ENCODE measurements at regions not wholly inside any gene's neighbourhood (a gene's known extent, or its start where the extent isn't known, plus 50 kb on each side); places are given as distances from the start of the nearest gene placed in this dataset.
"Not testable (repeated sequence)": the region's sequence is repeated elsewhere in the genome, so short reads cannot be mapped to it uniquely, and the experiment has no call there.

DNA sequence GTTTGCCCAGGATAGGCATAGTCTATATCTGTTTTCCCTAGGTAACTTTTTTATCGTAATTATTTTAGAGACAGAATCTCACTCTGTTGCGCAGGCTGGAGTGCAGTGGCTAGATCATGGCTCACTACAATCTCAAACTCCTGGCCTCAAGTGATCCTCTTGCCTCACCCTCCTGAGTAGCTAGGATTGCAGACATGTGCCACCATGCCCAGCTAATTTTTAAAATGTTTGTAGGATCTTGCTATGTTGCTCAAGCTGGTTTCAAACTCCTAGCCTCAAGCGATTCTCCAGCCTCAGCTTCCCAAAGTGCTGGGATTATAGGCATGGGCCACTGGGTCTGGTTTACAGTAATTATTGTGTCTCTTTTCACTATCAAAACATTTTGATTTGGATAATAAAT is 58.6 kb upstream of the SOX13 start:
- DNase-seq (ENCODE audit: low read depth), result no peak
- TF ChIP-seq CTCF (IDR thresholded peaks at IDR 0.05; ENCODE audit: insufficient read depth, low read length, poor library complexity, severe bottlenecking), result no peak
- Histone ChIP-seq H3K27me3 (ENCODE audit: control insufficient read depth, insufficient read depth, low read length) (no peaks in the 10 kb centered on the region), H3K4me3 (ENCODE audit: low read depth, low read length) (no peak overlapping the region), H3K36me3 (ENCODE audit: control insufficient read depth, insufficient read depth, low read length) (no peaks in the 10 kb centered on the region)

GRCh38 chr1:204014961-204015360 is 58.0 kb upstream of the SOX13 start:
- DNase-seq (ENCODE audit: low read depth); H3K4me3 ChIP-seq (ENCODE audit: low read depth, low read length); H3K36me3 ChIP-seq (ENCODE audit: control insufficient read depth, insufficient read depth, low read length); H3K27me3 ChIP-seq (ENCODE audit: control insufficient read depth, insufficient read depth, low read length): not testable (repeated sequence)

DNA sequence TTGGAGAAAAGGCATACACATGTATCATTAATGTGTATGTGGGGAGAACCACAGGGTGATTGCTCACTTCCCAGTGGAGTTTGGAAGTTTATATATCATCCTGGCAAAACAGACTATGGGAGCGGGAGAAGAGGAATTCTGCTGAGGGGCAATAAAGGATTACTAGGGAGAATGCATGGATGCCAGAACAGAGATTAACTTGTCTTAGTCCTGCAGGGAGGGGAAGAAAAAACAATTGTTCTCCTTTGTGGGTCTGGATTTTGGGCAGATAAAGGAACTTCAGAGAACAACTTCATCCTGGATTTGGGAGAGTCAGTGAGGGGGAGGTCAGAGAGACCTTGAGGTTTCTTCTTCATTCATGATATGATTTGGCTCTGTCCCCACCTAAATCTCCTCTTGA is 55.9 kb upstream of the SOX13 start:
- H3K4me3 ChIP-seq (ENCODE audit: low read depth, low read length), result no peak overlapping the region
- no peak for TF ChIP-seq CTCF (IDR thresholded peaks at IDR 0.05; ENCODE audit: insufficient read depth, low read length, poor library complexity, severe bottlenecking)
- DNase-seq (ENCODE audit: low read depth), result no peak
- H3K27me3 ChIP-seq (ENCODE audit: control insufficient read depth, insufficient read depth, low read length), result no peaks in the 10 kb centered on the region
- H3K36me3 ChIP-seq (ENCODE audit: control insufficient read depth, insufficient read depth, low read length), result no peaks in the 10 kb centered on the region

DNA sequence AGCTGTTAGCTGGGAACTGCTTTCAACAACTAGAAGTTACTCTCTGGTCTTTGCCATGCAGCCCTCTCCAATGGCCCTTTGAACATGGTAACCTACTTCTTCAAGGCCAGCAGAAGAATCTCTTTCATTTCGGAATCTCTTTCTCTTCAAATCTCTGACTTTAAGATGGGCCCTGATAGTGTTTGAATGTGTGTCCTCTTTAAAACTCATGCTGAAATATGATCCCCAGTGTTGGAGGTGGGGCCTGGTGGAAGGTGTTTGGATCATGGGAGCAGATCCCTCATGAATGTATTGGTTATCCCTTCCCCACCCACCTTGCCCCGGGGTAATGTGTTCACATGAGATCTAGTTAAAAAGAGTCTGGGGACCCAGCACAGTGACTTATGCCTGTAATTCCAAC is 54.5 kb upstream of the SOX13 start:
- Histone ChIP-seq H3K36me3 (ENCODE audit: control insufficient read depth, insufficient read depth, low read length) (no peaks in the 10 kb centered on the region), H3K4me3 (ENCODE audit: low read depth, low read length) (no peak overlapping the region), H3K27me3 (ENCODE audit: control insufficient read depth, insufficient read depth, low read length) (no peaks in the 10 kb centered on the region)
- no peak for TF ChIP-seq CTCF (IDR thresholded peaks at IDR 0.05; ENCODE audit: insufficient read depth, low read length, poor library complexity, severe bottlenecking)
- no peak for DNase-seq (ENCODE audit: low read depth)

Data from kidney epithelial cell (primary cell).